ENCODE measurements at regions not wholly inside any gene's neighbourhood (a gene's known extent, or its start where the extent isn't known, plus 50 kb on each side); places are given as distances from the start of the nearest gene placed in this dataset.

- no peaks in the 10 kb centered on the region for H3K36me3 ChIP-seq
- H3K27me3 ChIP-seq: no peaks in the 10 kb centered on the region
- H3K4me1 ChIP-seq: no peaks in the 10 kb centered on the region
- no peaks in the 10 kb centered on the region for H3K9me3 ChIP-seq
- H3K27ac ChIP-seq: no peak overlapping the region
- intact Hi-C loops (cut with DNase I): no loop called here
- no peak overlapping the region for H3K4me3 ChIP-seq
- TF ChIP-seq CTCF (IDR thresholded peaks at IDR 0.05): no peak
- TF ChIP-seq POLR2AphosphoS5 (IDR thresholded peaks at IDR 0.05; ENCODE audit: insufficient read depth in 1 of 2, low read depth in 1 of 2): no peak
- no peak for TF ChIP-seq POLR2A (IDR thresholded peaks at IDR 0.05)
- no peak for DNase-seq (ENCODE audit: extremely low spot score in 2 of 2)
These were observed 620.9 kb downstream of the ZWINT start for GRCh38 chr10:55740110-55740509.

GRCh38 chr10:55734112-55734511 is 626.9 kb downstream of the ZWINT start:
- H3K4me3 ChIP-seq: no peak overlapping the region
- H3K27me3 ChIP-seq: no peaks in the 10 kb centered on the region
- TF ChIP-seq CTCF (IDR thresholded peaks at IDR 0.05): no peak
- no peak for TF ChIP-seq POLR2A (IDR thresholded peaks at IDR 0.05)
- no peak for TF ChIP-seq POLR2AphosphoS5 (IDR thresholded peaks at IDR 0.05; ENCODE audit: insufficient read depth in 1 of 2, low read depth in 1 of 2)
- DNase-seq (ENCODE audit: extremely low spot score in 2 of 2): no peak
- no peaks in the 10 kb centered on the region for H3K4me1 ChIP-seq
- no peak overlapping the region for H3K27ac ChIP-seq
- no peaks in the 10 kb centered on the region for H3K9me3 ChIP-seq
- H3K36me3 ChIP-seq: no peaks in the 10 kb centered on the region
- intact Hi-C loops (cut with DNase I): no loop called here

- no peaks in the 10 kb centered on the region for H3K27me3 ChIP-seq
- H3K27ac ChIP-seq: no peak overlapping the region
- no peaks in the 10 kb centered on the region for H3K9me3 ChIP-seq
- H3K4me1 ChIP-seq: no peaks in the 10 kb centered on the region
- H3K4me3 ChIP-seq: no peak overlapping the region
- no peaks in the 10 kb centered on the region for H3K36me3 ChIP-seq
- intact Hi-C loops (cut with DNase I): no loop called here
- DNase-seq (ENCODE audit: extremely low spot score in 2 of 2): no peak
- TF ChIP-seq CTCF (IDR thresholded peaks at IDR 0.05) (no peak), POLR2AphosphoS5 (IDR thresholded peaks at IDR 0.05; ENCODE audit: insufficient read depth in 1 of 2, low read depth in 1 of 2) (no peak), POLR2A (IDR thresholded peaks at IDR 0.05) (no peak)
These were observed 656.1 kb downstream of the ZWINT start for GRCh38 chr10:55704950-55705349.

- H3K4me3 ChIP-seq: no peak overlapping the region
- no peaks in the 10 kb centered on the region for H3K4me1 ChIP-seq
- TF ChIP-seq POLR2A (IDR thresholded peaks at IDR 0.05) (no peak), CTCF (IDR thresholded peaks at IDR 0.05) (no peak), POLR2AphosphoS5 (IDR thresholded peaks at IDR 0.05; ENCODE audit: insufficient read depth in 1 of 2, low read depth in 1 of 2) (no peak)
- H3K27ac ChIP-seq: no peak overlapping the region
- H3K27me3 ChIP-seq: no peaks in the 10 kb centered on the region
- H3K9me3 ChIP-seq: no peaks in the 10 kb centered on the region
- H3K36me3 ChIP-seq: no peaks in the 10 kb centered on the region
- DNase-seq (ENCODE audit: extremely low spot score in 2 of 2): no peak
- intact Hi-C loops (cut with DNase I): no loop called here
These were observed 692.6 kb downstream of the ZWINT start for GRCh38 chr10:55668326-55668922.

- Histone ChIP-seq H3K27ac (no peak overlapping the region), H3K4me3 (no peak overlapping the region), H3K9me3 (no peaks in the 10 kb centered on the region), H3K36me3 (no peaks in the 10 kb centered on the region), H3K4me1 (no peaks in the 10 kb centered on the region), H3K27me3 (no peaks in the 10 kb centered on the region)
- intact Hi-C loops (cut with DNase I): loop anchor here (10.0 kb wide), 1 partner anchor 321 kb away; no protein-coding TSS in a partner anchor
- no peak for DNase-seq (ENCODE audit: extremely low spot score in 2 of 2)
- TF ChIP-seq CTCF (IDR thresholded peaks at IDR 0.05) (no peak), POLR2AphosphoS5 (IDR thresholded peaks at IDR 0.05; ENCODE audit: insufficient read depth in 1 of 2, low read depth in 1 of 2) (no peak), POLR2A (IDR thresholded peaks at IDR 0.05) (no peak)
These were observed 707.5 kb downstream of the ZWINT start for GRCh38 chr10:55653531-55653930.

Data from vagina (tissue), 2 donors.